ENCODE measurements at regions not wholly inside any gene's neighbourhood (a gene's known extent, or its start where the extent isn't known, plus 50 kb on each side); places are given as distances from the start of the nearest gene placed in this dataset.

DNA sequence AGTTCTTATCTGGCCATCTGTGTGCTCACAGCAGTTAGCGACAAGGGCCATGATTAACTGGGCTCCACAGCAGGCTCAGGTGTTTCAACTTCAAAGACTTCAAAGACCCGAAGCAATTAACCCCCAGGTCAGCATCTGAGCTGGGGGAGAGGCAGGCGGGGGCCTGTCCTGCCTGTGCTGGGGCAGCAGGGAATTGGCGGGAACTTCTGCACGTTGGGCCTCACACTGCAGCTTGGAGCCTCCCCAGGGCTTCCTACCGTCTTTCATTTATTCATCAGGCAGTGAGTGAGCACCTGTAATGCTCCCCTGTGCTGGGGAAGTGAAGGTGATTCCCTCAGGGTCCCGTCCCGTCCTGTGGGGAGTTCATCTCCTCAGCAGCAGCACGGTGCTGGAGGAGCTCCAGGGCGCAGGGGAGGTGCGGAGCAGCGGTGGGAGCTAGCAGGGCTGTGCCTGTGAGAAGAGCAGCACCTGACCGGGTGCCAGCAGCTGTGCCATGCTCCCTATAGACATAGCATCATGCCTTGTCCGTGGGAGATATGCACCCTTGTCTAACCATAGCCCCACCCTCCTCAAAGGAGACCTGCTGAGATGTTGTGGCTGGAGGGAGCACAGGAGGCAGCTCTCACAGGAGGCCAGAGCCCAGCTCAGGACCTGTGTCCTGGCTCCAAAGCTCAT lies 51.8 kb upstream of the FRMD1 start:
- DNase-seq: no peak

DNA sequence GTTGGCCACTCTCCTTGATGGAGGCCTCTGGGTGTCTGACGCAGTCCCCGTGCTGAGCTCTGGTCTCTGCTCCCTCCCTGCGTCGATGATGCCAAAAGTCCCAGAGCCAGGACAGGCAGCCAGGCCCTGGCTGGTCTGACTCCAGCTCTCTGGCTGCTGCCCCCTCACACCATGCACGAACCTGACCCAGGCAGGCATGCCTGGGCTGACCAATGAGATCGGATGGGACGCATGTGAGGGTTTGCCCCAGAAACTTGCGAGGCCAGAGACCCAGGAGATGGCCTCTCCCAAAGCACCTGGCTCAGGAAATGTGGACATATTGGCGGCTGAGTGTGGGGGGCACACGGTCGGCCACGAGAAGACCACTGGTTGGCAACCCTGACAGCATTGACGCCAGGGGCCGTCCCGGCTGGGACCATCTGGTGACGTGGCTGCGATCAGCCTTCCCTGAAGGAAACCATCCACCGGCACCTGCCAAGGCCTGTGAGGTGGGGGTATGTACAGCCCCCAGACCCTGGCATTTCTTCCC lies 51.2 kb upstream of the FRMD1 start:
- no peak for DNase-seq

DNA sequence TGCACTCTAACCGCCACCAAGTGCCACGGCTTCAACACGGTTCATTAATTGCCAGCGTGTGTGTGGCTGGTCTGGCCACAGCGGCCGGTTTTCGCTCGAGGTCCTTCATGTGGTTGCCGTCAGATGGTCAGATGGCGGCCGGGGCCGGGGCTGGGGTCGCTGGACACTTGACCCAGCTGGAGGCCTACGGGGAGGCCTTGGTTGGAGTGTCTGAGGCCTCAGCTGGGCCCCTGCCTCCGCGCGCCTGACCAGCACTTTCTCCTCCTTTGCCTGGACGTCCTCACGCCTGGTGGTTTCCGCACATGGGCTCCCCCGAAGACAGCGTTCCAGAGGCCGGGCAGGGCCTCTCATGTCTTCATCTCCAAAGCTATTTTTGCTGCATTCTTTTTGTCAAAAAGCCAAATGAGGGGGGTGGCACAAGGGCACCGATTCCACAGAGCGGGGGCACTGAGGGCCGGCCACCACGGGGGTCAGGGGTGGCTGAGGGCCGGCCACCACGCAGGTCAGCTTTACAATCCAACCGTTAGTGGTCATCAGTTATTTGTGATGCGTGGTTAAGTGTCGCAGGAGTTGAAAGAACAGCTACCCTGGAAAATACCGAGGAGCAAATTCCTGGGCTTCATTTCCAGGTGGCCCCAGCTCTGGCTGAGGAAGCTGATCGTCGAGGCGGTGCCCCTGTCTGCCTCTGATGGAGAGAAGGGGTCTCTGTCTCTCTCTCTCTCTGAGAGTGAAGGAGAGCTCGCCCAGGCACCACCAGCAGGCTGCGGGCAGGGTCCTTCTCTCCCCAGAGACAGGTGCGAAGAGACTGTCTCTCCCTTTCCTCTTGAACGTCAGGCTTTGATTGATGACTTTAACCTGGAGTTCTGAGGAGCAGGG lies 50.5 kb upstream of the FRMD1 start:
- DNase-seq: no peak

DNA sequence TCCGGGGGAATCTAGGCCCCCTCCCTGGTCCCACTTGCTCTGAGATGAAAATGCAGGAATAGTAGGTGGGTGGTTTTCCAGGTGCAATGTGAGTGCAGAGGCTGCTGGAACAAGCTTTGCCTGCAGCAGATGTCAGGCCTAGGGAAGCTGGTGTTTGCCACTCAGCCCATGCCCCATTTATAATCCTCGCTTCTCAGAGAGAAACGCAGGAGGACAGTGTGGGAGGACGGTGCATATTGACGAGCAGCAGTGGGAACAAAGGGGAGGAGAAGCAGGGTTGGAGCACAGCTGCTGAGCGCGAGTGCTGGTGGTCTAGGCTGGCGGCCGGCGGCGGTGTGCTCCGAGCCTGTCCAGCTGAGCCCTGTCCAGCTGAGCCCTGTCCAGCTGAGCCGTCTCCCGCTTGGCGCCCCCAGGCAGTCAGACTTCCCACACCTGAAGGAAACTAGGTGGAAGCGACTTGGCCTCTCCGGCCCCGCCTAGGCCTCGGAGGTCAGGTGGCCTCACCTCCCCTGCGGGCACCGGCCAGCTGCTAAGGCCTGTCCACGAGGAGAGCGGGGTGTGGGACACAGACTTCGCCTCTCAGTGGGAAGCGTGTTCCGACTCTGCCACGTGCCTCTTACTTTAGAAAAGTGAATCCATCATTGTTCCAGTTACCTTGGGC lies 49.7 kb upstream of the FRMD1 start:
- DNase-seq: no peak

Data from 8988T (cell line).